ENCODE measurements at regions not wholly inside any gene's neighbourhood (a gene's known extent, or its start where the extent isn't known, plus 50 kb on each side); places are given as distances from the start of the nearest gene placed in this dataset.

DNA sequence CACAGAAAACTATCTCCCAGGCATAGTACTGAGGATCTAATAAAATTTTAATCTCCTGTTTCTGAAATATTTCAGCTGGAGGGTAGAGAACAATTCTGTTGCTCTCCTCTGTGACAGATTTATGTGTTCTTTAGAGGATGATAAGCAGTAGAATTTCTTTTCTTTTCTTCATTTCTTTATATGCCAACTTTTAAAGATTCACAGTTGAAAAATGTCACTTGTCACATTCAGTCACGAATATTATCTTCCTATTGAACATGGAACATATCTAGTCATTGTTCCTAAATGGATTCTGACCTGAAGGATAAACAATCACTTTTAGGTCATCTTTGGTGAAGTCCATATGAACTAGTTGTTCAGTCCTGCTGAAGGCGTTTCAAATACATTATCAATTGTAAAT is 585.5 kb upstream of the DPPA4 start:
- Histone ChIP-seq H4K8ac (ENCODE audit: low read length) (no peak overlapping the region), H3K4ac (ENCODE audit: low read depth in 1 of 2, low read length in 2 of 2) (no peak overlapping the region), H3K27me3 (ENCODE audit: control insufficient read depth in 1 of 2, insufficient read depth in 1 of 2, low read length in 2 of 2) (no peaks in the 10 kb centered on the region)

DNA sequence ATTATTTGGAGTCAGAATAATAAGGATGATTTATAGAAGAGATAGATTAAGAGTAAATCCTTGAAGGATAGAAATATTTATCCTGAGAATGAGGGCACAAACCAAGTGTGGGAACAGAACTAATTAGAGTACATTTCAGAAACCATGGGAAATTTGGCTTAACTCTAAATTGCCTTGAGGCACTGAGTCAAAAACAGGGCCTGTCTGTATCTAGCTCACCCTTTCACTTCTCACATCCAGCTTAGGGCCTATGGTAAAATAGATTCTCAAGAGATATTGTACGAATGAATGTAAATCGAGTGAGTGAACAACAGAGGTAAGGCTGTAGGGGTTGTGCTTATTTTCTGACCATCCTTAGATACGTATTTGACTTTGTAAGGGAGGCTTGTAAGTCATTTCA is 586.1 kb upstream of the DPPA4 start:
- H2BK12ac ChIP-seq (ENCODE audit: low read length in 2 of 2) = no peak overlapping the region
- no peak overlapping the region for H4K91ac ChIP-seq (ENCODE audit: low read length)
- H3K23ac ChIP-seq (ENCODE audit: low read length in 2 of 2) = no peak overlapping the region
- no peak overlapping the region for H2BK5ac ChIP-seq (ENCODE audit: low read depth, low read length, poor library complexity, severe bottlenecking)
- no peak overlapping the region for H2AK5ac ChIP-seq (ENCODE audit: low read length, severe bottlenecking)
- no peaks in the 10 kb centered on the region for H3K36me3 ChIP-seq (ENCODE audit: control insufficient read depth in 1 of 2, insufficient read depth in 2 of 2, low read depth in 1 of 2, low read length in 2 of 2)
- no peaks in the 10 kb centered on the region for H3K9me3 ChIP-seq (ENCODE audit: control insufficient read depth, low read length)
- no peak overlapping the region for H3K4ac ChIP-seq (ENCODE audit: low read depth in 1 of 2, low read length in 2 of 2)
- no peak overlapping the region for H3K18ac ChIP-seq (ENCODE audit: low read depth in 1 of 2, low read length in 2 of 2)
- no peak overlapping the region for H2BK120ac ChIP-seq (ENCODE audit: low read depth, low read length)
- H3K4me2 ChIP-seq (ENCODE audit: low read length, poor library complexity, severe bottlenecking) = no peak overlapping the region
- H3K27ac ChIP-seq (ENCODE audit: low read length, poor library complexity, severe bottlenecking) = no peak overlapping the region
- no peaks in the 10 kb centered on the region for H3K79me1 ChIP-seq (replicated peaks; ENCODE audit: low read length, poor library complexity, severe bottlenecking)
- no peak overlapping the region for H3K4me3 ChIP-seq (ENCODE audit: insufficient read depth in 1 of 2, low read depth in 1 of 2, low read length in 2 of 2)
- no peak overlapping the region for H3K14ac ChIP-seq (ENCODE audit: low read length in 2 of 2)
- H3K9ac ChIP-seq (ENCODE audit: low read length) = no peak overlapping the region
- no peak overlapping the region for H2BK15ac ChIP-seq (ENCODE audit: low read depth, poor library complexity, severe bottlenecking)
- peaks cover 2% of the 10 kb centered on the region for H3K4me1 ChIP-seq (ENCODE audit: control insufficient read depth, insufficient read depth, low read depth, low read length)
- H2AFZ ChIP-seq (ENCODE audit: low read depth, low read length) = no peak overlapping the region
- no peak overlapping the region for H4K8ac ChIP-seq (ENCODE audit: low read length)
- 95% methylated on average over 3 of the region's 3 CpGs for WGBS
- no peaks in the 10 kb centered on the region for H3K27me3 ChIP-seq (ENCODE audit: control insufficient read depth in 1 of 2, insufficient read depth in 1 of 2, low read length in 2 of 2)
- DNase-seq = no peak

More for the DNA sequence above, 585.5 kb upstream of the DPPA4 start:
- WGBS = no CpG with 5 or more reads among the region's 2 CpGs
- H3K4me3 ChIP-seq (ENCODE audit: insufficient read depth in 1 of 2, low read depth in 1 of 2, low read length in 2 of 2) = no peak overlapping the region
- no peak overlapping the region for H3K9ac ChIP-seq (ENCODE audit: low read length)
- DNase-seq = no peak
- H3K36me3 ChIP-seq (ENCODE audit: control insufficient read depth in 1 of 2, insufficient read depth in 2 of 2, low read depth in 1 of 2, low read length in 2 of 2) = no peaks in the 10 kb centered on the region
- H3K79me1 ChIP-seq (replicated peaks; ENCODE audit: low read length, poor library complexity, severe bottlenecking) = no peaks in the 10 kb centered on the region
- H2BK15ac ChIP-seq (ENCODE audit: low read depth, poor library complexity, severe bottlenecking) = no peak overlapping the region
- no peak overlapping the region for H3K18ac ChIP-seq (ENCODE audit: low read depth in 1 of 2, low read length in 2 of 2)
- H3K27ac ChIP-seq (ENCODE audit: low read length, poor library complexity, severe bottlenecking) = no peak overlapping the region
- no peak overlapping the region for H3K23ac ChIP-seq (ENCODE audit: low read length in 2 of 2)
- no peak overlapping the region for H2AFZ ChIP-seq (ENCODE audit: low read depth, low read length)
- H3K14ac ChIP-seq (ENCODE audit: low read length in 2 of 2) = no peak overlapping the region
- peaks cover 2% of the 10 kb centered on the region for H3K4me1 ChIP-seq (ENCODE audit: control insufficient read depth, insufficient read depth, low read depth, low read length)
- H3K9me3 ChIP-seq (ENCODE audit: control insufficient read depth, low read length) = no peaks in the 10 kb centered on the region
- H2BK12ac ChIP-seq (ENCODE audit: low read length in 2 of 2) = no peak overlapping the region
- H4K91ac ChIP-seq (ENCODE audit: low read length) = no peak overlapping the region
- H2BK5ac ChIP-seq (ENCODE audit: low read depth, low read length, poor library complexity, severe bottlenecking) = no peak overlapping the region
- no peak overlapping the region for H2AK5ac ChIP-seq (ENCODE audit: low read length, severe bottlenecking)
- H3K4me2 ChIP-seq (ENCODE audit: low read length, poor library complexity, severe bottlenecking) = no peak overlapping the region
- no peak overlapping the region for H2BK120ac ChIP-seq (ENCODE audit: low read depth, low read length)

DNA sequence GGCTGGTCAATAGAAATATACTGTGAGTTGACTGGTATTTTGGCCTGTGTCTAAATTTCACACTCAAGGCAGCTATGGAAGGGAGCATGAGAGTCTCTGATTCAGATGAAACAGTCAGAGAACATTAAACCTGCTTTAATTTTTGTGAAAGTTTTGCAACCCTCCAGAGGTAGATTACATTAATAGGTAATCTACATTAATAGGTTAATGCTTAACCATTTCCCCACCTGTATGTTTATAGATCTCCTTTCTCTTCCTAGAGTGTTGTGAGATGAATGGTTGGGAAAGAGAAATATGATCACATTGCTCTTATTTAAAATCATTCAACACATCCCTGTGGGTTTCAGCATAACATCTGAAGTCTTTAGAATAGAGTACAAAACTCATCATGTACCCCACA is 586.9 kb upstream of the DPPA4 start:
- H3K23ac ChIP-seq (ENCODE audit: low read length in 2 of 2) = no peak overlapping the region
- no peak overlapping the region for H3K4me2 ChIP-seq (ENCODE audit: low read length, poor library complexity, severe bottlenecking)
- no peaks in the 10 kb centered on the region for H3K27me3 ChIP-seq (ENCODE audit: control insufficient read depth in 1 of 2, insufficient read depth in 1 of 2, low read length in 2 of 2)
- no peak overlapping the region for H4K8ac ChIP-seq (ENCODE audit: low read length)
- H3K4me3 ChIP-seq (ENCODE audit: insufficient read depth in 1 of 2, low read depth in 1 of 2, low read length in 2 of 2) = no peak overlapping the region
- H3K9me3 ChIP-seq (ENCODE audit: control insufficient read depth, low read length) = no peaks in the 10 kb centered on the region
- no peak overlapping the region for H2BK5ac ChIP-seq (ENCODE audit: low read depth, low read length, poor library complexity, severe bottlenecking)
- no peak overlapping the region for H3K27ac ChIP-seq (ENCODE audit: low read length, poor library complexity, severe bottlenecking)
- H2AK5ac ChIP-seq (ENCODE audit: low read length, severe bottlenecking) = no peak overlapping the region
- no peak overlapping the region for H3K9ac ChIP-seq (ENCODE audit: low read length)
- no peak for DNase-seq
- no peak overlapping the region for H2BK12ac ChIP-seq (ENCODE audit: low read length in 2 of 2)
- H3K14ac ChIP-seq (ENCODE audit: low read length in 2 of 2) = no peak overlapping the region
- no peak overlapping the region for H3K4ac ChIP-seq (ENCODE audit: low read depth in 1 of 2, low read length in 2 of 2)
- H3K79me1 ChIP-seq (replicated peaks; ENCODE audit: low read length, poor library complexity, severe bottlenecking) = no peaks in the 10 kb centered on the region
- H3K18ac ChIP-seq (ENCODE audit: low read depth in 1 of 2, low read length in 2 of 2) = no peak overlapping the region
- no peak overlapping the region for H2BK120ac ChIP-seq (ENCODE audit: low read depth, low read length)
- no peak overlapping the region for H2AFZ ChIP-seq (ENCODE audit: low read depth, low read length)
- H2BK15ac ChIP-seq (ENCODE audit: low read depth, poor library complexity, severe bottlenecking) = no peak overlapping the region
- peaks cover 2% of the 10 kb centered on the region for H3K4me1 ChIP-seq (ENCODE audit: control insufficient read depth, insufficient read depth, low read depth, low read length)
- H4K91ac ChIP-seq (ENCODE audit: low read length) = no peak overlapping the region
- H3K36me3 ChIP-seq (ENCODE audit: control insufficient read depth in 1 of 2, insufficient read depth in 2 of 2, low read depth in 1 of 2, low read length in 2 of 2) = no peaks in the 10 kb centered on the region

DNA sequence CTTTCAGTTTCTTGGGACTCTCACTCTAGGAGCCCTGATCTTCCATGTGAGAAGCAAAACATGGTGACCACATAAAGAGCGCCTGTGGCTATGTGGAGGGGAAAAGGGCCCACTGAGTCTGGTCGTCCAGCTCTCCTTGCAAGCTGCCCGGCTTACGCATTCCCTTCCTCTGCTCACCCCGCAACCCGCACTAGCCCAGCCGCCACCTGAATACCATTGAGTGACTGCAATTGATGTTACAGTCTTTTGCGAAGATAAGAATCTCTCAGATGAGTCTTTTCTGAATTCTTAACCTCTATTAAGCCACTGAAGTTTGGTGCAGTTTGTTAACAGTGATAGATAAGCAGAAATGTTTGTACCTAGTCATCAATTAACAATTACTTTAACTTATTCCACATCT is 589.0 kb upstream of the DPPA4 start:
- no peaks in the 10 kb centered on the region for H3K36me3 ChIP-seq (ENCODE audit: control insufficient read depth in 1 of 2, insufficient read depth in 2 of 2, low read depth in 1 of 2, low read length in 2 of 2)
- no peaks in the 10 kb centered on the region for H3K9me3 ChIP-seq (ENCODE audit: control insufficient read depth, low read length)
- H2AFZ ChIP-seq (ENCODE audit: low read depth, low read length) = no peak overlapping the region
- no peak overlapping the region for H3K4me2 ChIP-seq (ENCODE audit: low read length, poor library complexity, severe bottlenecking)
- 93% methylated on average over 5 of the region's 8 CpGs for WGBS
- H3K4me3 ChIP-seq (ENCODE audit: insufficient read depth in 1 of 2, low read depth in 1 of 2, low read length in 2 of 2) = no peak overlapping the region
- peak overlapping the region in 1 of 2 experiments; percentile 6 for H2BK12ac ChIP-seq (ENCODE audit: low read length in 2 of 2)
- no peaks in the 10 kb centered on the region for H3K79me1 ChIP-seq (replicated peaks; ENCODE audit: low read length, poor library complexity, severe bottlenecking)
- peak overlapping the region in 1 of 2 experiments; percentile 35 for H3K14ac ChIP-seq (ENCODE audit: low read length in 2 of 2)
- H4K91ac ChIP-seq (ENCODE audit: low read length) = no peak overlapping the region
- no peak overlapping the region for H3K18ac ChIP-seq (ENCODE audit: low read depth in 1 of 2, low read length in 2 of 2)
- H2BK5ac ChIP-seq (ENCODE audit: low read depth, low read length, poor library complexity, severe bottlenecking) = no peak overlapping the region
- H3K27me3 ChIP-seq (ENCODE audit: control insufficient read depth in 1 of 2, insufficient read depth in 1 of 2, low read length in 2 of 2) = no peaks in the 10 kb centered on the region
- H2BK120ac ChIP-seq (ENCODE audit: low read depth, low read length) = no peak overlapping the region
- no peak overlapping the region for H3K4ac ChIP-seq (ENCODE audit: low read depth in 1 of 2, low read length in 2 of 2)
- H3K27ac ChIP-seq (ENCODE audit: low read length, poor library complexity, severe bottlenecking) = no peak overlapping the region
- no peak overlapping the region for H3K9ac ChIP-seq (ENCODE audit: low read length)
- H3K4me1 ChIP-seq (ENCODE audit: control insufficient read depth, insufficient read depth, low read depth, low read length) = peaks cover 2% of the 10 kb centered on the region
- no peak overlapping the region for H2BK15ac ChIP-seq (ENCODE audit: low read depth, poor library complexity, severe bottlenecking)
- H2AK5ac ChIP-seq (ENCODE audit: low read length, severe bottlenecking) = no peak overlapping the region
- H3K23ac ChIP-seq (ENCODE audit: low read length in 2 of 2) = no peak overlapping the region
- no peak overlapping the region for H4K8ac ChIP-seq (ENCODE audit: low read length)
- no peak for DNase-seq

All from mesenchymal stem cell (in vitro differentiated cells and primary cell).